ENCODE measurements at regions not wholly inside any gene's neighbourhood (a gene's known extent, or its start where the extent isn't known, plus 50 kb on each side); places are given as distances from the start of the nearest gene placed in this dataset.

- TF ChIP-seq TAF1 (IDR thresholded peaks at IDR 0.05; ENCODE audit: low read depth, low read length) (no peak), CTCF (IDR thresholded peaks at IDR 0.05; ENCODE audit: control extremely low read depth in 1 of 3, insufficient read depth in 1 of 3, low read depth in 1 of 3, low read length in 3 of 3) (no peak), FOSL1 (IDR thresholded peaks at IDR 0.05; ENCODE audit: insufficient read depth, low read depth, low read length) (no peak), HDAC6 (IDR thresholded peaks at IDR 0.05; ENCODE audit: low read depth, low read length) (no peak)
Observed at GRCh38 chr1:22224091-22224490, 81.2 kb upstream of the WNT4 start.

Data from H1 (cell line).